CD4-positive, alpha-beta T cell treated with Interferon alpha-2 for 1 hour (primary cell): ENCODE measurements at regions not wholly inside any gene's neighbourhood (a gene's known extent, or its start where the extent isn't known, plus 50 kb on each side); places are given as distances from the start of the nearest gene placed in this dataset.
"Not testable (repeated sequence)": the region's sequence is repeated elsewhere in the genome, so short reads cannot be mapped to it uniquely, and the experiment has no call there.

ENCODE experiments used
- DNase-seq, 2 donors: peaks; one replicate each; pipeline ENCODE4 v3.0.0-alpha.2; 2020 to 2022

DNA sequence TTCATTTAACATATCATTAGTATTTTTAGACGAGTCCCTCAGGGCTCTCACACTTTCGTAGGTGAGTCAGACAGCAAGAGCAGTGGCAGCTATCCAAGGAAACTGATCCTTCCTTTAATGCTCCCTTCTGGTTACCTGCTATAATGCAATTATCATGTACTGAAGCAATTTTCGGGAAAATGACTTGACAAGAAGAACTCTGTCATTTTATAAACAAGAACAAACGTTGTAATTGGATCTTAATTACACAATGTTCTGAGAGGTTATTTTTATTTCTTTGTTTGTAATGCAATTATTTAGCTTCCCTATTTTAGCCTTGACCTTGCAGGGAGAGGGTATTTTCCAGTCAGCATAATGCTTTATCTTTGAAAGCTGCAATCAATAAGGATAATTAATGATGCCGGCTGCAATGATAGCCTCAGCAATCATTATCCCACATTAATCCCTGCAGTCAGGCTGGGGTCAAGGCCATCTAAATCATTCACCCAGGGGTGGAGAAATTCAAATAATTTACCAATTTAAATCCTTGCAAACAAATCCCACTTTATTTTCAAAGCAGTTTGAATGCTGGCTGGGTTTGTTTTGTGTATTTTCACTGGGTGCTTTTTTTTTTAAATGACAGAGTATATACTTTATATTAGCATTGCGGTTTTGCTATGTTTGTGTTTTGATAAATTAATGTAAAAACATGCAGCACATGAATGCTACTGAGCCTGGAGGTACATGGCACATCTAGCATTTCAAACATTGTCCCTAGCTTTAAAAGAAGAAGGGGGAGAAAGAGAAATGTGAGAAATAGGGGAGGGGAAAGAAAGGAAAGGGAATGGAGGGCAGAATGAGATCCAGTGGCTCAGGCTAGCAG lies 249.9 kb downstream of the SHOX2 start:
- DNase-seq = no peak

DNA sequence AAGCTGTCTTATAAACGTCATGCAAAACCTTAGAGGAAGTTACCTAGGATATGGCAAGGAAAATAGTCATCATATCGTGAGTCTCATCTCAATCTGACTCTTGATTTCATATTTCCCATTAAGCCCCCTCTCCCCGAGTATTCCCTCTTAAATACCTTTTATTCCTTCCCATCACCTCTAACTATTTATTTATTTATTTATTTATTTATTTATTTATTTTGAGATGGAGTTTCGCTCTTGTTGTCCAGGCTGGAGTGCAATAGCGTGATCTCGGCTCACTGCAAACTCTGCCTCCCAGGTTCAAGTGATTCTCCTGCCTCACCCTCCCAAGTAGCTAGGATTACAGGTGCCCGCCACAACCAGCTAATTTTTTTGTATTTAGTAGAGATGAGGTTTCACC lies 260.4 kb downstream of the SHOX2 start:
- not testable (repeated sequence) for DNase-seq

DNA sequence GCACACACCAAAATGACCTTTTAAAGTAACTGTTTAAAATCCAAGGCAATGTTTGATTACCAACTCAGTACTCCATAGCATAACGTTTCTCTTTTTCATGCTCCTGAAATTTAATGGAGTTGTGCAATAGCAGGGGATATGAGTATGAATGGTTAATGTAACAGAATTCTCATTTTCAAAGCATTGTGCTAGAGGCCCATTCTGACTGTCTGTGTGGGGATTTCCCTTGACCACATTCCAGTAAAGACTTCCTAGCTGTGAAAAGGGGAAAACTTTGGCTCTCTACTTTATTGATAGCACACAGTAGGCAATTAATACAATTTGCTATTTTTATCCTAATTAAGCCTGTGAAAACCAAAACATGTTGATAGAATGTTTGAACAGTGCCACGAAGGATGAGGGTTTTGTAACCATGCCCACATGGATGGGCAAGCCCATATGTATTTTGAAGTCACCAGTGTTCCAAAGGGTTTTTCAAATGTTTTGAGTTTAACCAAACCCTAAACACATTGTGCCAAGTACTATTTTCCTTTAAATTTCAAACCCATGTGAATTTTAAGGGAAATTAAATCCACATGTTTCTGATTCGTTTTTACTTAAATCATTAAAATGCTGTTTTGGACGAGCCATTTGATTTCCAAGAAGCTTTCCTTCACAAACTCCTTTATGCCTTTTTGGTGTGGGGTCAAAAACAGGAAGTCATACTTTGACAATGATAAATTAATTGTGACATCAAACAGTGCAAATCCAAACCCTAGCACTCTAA lies 261.2 kb downstream of the SHOX2 start:
- DNase-seq = no peak

DNA sequence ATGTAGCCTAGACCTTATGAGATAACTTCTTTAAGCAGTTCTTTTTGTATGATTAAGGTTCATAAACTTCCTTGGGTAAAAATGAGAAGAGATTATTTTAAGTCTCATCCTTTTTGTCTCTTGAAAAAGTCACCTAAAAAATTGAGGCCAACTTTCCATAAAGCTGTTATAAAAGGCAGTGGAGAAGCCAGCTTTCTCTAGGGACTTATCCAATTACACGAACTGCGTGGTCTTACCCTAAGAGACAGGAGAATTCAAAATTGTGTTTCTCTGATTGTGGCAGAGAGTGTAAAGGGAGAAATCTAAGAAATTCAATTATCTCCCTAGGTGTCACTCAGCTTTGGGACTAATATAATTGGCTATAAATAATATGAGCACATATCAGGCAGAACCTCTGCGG lies 262.0 kb downstream of the SHOX2 start:
- DNase-seq = no peak

DNA sequence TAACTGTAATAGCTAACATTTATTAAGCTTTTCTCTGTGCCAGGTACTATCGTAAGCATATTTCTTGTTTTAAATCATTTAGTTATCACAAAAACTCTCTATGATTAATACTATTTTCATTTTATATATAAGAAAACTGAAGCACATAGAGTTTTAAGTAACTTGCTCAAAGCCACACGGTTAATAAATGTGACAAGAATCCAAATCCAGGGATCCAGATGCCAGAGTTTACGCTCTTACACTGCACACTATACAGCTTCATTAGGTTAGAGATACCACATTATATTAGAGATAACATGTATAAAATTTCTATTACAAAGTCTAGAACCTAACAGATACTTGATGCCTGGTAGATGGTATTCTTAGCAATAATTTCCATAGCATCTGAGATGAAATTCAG lies 265.2 kb downstream of the SHOX2 start:
- no peak for DNase-seq

DNA sequence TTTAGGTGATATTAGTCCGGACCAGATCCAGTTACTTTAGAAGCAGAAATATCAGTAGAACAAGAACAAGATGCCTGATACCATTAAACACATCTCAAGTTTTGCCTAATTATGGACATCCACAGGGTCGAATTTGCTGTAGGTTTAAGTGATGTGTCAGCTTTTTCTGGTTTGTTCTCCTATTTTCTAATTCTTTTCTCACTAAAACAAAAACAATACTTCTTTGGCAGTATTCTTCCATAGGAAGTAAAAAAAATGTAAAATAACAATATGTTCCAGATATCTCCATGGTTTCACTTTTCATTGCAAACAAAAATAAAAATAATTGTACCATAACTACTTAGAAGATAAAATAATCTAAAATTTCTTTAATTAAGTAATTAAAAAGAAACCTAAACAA lies 265.7 kb downstream of the SHOX2 start:
- DNase-seq = no peak

DNA sequence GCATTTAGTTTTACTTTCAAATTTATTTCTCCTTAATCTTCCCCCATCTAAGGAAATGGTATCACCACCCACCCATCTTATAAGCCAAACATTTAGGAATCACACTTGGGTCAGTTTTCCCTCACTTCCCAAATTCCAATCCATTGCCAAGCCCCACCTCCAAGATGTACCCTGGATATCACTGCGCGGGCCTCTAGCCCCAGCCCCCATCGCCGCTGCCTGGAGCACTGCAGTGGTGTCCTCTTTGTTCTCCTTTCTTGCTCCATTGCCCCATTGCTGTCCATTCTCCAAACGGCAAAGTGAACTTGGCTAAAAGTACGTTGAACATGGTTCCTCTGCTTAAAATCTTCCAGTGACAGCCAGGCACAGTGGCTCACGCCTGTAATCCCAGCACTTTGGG lies 267.8 kb downstream of the SHOX2 start:
- no peak for DNase-seq

DNA sequence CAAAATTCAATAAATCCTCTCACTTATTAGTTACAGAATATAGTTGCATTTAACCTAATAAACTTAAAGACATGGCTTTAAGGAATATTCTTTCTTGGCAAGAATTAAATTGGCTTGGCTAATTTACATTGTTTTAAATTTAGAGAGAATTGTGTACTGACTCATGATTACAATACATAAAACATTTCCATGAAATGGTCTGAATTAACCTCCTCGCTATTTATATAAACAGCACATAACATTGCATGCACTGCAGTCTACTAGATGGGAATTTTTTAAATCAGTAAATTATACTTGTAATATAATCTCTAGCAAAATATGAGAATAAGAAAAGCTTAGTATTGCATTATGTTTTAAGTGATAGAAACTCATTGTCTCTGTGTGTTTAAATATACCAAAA lies 268.9 kb downstream of the SHOX2 start:
- DNase-seq = no peak

DNA sequence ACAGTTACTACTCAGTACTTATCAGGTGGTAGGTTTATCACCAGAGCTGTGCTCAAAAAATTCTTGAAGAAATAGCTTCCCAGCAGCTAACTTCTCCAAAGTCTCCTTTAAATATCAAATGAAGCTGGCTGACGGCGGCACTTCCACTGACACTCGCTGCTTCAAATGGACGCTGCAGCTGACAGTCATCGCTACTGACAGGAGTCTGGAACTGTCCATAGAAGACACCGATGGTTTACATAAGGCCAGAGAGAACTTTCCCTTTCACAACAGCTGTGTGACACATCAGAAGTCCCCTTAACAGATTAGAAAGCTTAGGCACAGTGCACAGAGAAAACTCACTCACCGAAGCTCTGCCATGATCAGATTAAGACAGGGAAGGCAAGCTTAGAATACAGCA lies 270.2 kb downstream of the SHOX2 start:
- no peak for DNase-seq

DNA sequence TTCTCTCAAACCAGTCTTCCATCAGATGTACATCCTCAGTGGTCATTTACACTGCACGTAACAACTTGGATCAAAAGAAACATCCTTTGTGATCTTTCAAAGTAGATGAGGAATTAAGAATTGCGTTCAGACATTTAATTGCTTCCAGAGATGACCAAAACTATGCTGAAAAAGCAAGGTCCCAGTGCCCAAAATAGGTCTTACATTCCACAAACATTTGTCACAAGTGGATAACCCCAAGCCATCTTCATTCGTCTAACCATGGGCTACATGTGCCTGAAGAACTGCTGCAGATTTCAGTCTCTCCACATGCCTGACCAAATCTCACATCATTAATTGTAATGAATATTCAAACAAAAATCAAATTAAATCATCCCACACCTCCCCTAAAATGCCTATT lies 273.6 kb downstream of the SHOX2 start:
- no peak for DNase-seq

DNA sequence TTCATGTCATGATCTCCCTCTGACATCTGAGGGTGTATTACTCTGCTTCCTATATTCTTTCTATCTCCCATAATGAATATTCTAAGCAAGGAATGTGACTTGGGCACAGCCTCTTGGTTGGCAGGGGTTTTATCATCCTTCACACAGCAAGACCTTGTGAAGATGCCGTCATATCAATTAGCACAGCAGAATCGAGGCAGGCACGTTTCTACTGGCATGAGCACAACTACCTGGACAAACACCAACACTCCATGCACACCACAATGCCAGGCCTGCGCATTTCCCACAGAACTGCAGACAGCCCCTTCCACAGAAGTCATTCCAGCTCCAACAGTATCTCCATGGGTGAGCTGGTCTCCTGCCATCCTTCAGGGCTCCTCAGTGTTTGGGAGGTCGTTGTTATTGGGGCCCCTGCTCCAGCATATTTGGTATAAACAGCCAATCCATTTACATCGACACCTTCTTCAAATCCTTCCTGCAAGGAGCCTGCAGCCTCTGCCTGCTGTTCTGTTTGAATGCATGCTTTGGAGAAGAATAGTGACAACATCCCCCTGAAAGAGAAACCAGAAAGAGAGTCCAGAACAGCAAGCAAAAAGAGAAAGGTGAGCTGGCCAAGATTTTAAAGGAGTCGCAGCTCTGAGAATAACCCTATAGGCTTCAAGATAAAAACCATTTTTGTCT lies 275.5 kb downstream of the SHOX2 start:
- DNase-seq = no peak

DNA sequence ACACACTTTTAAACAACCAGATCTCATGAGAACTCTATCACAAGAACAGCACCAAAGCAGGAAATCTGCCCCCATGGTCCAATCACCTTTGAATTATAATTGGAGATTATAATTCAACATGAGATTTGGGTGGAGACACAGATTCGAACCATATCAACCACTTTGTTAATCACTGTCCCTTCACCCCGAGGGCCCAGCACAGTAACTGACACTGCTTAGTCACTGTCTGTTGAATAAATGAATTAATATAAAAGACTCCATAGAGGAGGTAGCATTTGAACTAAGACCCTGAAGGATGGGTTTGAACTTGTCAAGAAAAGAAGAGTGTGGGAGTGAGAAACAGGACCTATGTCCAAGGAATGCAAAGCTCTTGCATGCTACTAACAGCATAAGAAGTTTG lies 276.4 kb downstream of the SHOX2 start:
- DNase-seq = no peak

DNA sequence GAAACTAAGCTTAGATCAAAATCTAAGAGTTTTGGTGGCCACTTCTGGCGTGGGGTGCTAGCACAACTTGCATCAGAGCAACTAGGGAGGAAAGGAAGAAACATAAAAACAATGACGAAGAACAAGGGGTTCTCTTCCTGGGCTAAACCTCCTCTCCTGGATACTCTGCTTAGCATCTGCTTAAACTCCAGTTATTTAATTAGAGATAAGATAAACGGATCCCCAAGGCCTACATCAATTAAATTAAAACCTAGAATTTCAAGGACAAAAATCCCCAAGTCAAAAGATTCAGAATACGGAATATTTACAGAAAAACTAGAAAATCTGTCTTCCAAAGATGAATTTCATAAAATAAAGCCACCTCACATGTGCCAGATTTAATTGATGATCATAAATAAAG lies 281.9 kb downstream of the SHOX2 start:
- DNase-seq = no peak

DNA sequence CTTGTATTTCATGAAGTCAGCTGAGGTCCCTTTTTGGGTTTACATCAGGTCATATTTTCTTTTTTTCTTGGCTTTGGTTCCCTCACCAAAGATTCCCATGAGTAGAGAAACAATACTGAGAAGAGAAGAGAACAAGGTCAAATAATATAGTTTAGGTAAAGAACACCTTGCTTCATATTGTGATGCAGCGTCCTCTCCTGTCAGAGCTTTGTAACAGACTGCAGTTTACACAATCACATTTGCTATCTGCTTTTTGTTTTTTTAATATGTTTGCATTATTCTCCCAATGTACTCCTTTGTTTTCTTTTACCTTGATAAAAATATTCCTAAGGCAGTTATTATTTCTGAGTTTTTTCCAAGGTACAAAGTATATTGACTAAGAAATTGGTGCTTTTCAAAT lies 283.2 kb downstream of the SHOX2 start:
- no peak for DNase-seq

DNA sequence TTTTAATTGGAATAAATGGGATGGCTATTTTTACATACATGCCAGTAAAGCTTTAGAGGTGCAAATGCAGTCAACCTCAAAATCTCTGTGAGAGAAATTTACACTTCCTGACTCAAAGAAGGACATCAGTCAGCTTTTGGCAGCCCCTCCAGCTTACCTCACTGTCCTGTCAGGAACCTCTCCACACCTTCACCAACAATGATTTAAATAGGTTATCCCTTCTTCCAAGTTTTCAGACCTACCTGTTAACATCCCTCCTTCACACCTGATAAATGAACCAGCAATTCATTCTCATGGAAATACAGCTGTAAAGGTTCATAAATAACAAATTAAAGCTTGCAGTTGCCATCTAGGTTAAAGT lies 286.1 kb downstream of the SHOX2 start:
- DNase-seq = no peak

DNA sequence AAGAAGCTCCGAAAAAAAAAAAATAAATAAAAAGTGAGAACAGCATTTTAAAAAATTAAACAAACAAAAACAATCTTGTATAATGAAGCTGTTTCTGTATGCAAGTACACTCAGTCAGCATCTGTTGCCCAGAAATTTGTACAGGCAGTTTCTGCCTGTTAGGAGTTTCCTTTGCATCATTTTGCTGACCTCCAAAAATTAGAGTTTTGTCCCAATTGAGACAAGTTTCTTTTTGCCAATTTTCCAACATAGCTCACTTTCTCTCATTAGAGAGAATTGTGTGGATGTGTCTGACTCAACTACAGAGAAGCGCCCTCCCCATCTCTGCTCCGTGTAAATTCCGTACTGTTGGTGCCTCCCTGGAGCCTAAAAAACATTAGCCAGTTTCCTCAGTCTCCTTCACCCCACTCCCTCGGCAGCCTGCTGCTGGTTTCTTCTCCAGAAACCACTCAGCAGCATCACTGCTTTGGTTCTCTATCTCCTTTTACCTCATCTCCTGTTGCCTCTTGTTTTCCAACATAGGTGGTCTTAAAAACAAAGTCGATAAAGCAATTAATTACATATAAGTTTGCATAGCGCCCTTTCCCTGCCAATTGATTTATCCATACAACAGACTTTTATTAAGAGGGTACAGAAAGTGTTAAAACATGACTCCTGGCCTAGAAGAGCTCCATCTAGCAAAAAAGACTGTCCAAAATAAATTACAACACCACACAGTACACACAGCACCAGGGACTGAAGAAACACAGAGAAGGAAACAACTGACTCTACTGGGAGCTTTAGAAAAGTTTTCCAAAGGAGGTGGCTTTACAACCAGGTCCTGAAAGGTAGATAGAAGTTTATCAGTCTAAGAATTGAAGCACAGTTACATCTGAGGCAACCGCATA lies 286.7 kb downstream of the SHOX2 start:
- DNase-seq = no peak

DNA sequence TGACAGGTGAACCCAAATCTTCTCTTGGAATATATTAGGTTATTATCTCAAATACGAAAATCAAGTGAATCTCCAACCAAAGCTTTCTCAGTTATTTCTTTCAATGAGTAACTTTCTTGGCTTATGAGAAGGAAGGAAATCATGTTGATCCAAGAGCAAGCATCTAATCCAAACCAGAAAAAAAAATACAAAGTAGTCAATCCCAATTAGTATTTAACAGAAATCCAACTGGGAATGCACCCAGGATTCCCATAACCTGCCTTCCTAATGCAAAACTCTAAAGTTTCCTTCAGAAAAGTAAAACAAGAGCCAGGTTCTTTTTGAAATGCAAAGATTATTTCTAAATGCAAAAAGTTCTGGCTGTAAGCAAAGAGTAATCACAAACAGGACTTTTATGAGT lies 289.3 kb downstream of the SHOX2 start:
- DNase-seq = no peak

DNA sequence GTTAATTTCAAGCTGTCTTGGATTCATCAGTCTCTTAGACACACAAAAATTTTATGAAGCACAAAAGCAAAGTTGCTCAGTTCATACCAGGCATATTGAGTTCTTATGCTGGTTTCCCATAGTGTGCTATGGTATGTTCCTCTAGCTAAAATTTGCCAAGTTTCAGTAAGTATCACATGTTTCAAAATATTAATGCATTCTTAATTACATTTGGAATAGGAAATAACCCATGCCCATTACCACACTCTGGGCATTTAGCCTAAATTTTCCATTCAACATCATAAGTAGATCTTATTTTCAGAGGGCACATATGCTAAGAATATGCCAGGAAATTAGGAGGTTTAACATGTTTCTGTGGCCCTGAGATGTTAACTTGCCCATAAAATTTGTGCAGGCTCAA lies 289.9 kb downstream of the SHOX2 start:
- DNase-seq = no peak

DNA sequence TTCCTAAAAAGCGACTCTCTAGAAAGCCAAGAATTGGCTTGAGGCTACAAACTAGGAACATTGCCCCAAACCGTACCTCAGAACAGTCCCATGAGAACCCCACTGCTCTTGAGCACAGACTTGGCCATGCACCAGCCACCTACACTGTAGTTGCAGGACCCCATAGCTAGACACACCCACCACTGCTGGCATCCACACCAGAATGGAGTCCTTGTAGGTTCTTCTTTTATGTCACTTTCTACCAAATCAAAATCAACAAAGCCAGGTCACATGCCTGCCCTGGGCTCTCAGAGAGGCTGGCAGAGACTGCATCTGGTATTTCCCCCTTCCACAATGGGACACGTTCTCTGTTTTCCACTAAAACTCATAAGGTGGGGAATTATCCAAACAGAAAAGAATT lies 290.5 kb downstream of the SHOX2 start:
- DNase-seq = no peak

DNA sequence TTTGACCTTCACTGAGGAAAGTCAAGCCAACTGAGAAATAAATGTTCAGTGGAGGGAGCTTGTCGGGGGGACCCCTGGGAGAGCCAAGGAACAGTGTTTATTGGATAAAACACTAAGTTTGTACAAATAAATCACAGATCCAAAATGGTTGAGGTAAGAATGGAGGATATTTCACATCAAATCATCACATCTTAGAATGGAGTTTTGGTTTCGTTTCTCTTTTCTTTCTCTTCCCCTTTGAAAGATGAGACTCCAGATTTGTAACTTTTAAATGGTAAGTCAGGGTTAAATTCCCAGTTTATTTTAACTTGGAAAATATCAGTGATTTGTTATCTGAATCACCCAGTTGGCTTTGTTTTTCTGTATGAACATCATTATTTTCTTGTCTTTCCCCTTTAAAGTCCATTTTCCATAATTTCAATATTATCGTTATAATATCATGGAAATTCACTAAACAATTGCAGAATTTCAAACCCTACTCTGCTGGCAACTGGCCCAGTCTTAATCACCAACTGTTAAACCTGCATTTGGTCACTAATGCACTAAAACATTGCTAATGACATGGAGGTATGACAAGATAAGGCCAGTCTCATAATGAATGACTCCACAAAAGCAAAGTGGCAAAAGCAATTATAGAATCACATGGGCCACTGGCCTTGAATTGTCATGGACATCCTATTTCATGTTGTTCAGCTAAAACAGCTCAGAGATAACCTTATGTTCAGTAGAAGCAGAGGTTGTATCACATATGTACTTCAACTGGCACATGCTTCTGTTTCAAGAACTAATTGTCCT lies 295.1 kb downstream of the SHOX2 start:
- no peak for DNase-seq

DNA sequence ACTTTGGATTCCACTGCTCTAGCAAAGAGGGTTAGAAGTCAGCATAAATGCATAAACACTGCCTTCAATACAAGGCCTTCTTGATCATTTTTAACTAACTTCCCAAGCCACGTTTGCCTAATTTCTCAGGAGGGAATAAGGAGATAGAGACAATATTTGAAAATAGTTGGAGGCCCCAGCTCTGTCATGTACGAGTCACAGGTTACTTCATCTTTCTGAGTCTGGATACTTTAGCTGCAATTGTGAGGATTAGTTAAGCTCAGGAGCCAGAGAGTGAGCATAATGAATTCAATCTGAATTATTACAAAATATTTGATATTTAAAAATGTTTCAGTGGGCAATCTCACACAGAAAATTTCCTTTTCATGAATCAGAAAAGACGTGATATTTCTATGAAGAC lies 298.9 kb downstream of the SHOX2 start:
- DNase-seq = no peak

DNA sequence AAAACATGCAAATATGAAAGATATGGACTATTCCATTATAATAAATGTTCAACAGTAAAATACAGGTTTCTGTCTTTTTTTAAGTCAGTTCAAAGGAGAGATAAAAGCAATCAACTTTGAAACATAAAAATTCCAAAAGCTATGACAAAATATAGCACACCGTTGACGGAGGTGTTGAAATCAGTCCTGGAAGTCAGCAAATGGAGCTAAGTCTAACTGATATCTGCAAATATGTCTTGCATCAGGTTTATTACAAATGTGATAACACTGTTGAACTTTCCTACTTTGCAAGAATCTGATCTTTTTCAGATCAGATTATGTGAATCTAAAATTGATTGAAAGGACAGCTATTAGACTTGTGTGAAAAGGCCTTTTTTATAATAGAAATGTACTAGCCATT lies 300.7 kb downstream of the SHOX2 start:
- no peak for DNase-seq
